NCI-H2081 (cell line): ENCODE measurements at regions not wholly inside any gene's neighbourhood (a gene's known extent, or its start where the extent isn't known, plus 50 kb on each side); places are given as distances from the start of the nearest gene placed in this dataset.
A peak's percentile ranks its signal among the peaks of the same experiment; 100 is the strongest.

Source experiments
- DNase-seq, 2 experiments: peaks; one replicate each; lab custom pipeline; 2025; lab: John Stamatoyannopoulos, UW

DNA sequence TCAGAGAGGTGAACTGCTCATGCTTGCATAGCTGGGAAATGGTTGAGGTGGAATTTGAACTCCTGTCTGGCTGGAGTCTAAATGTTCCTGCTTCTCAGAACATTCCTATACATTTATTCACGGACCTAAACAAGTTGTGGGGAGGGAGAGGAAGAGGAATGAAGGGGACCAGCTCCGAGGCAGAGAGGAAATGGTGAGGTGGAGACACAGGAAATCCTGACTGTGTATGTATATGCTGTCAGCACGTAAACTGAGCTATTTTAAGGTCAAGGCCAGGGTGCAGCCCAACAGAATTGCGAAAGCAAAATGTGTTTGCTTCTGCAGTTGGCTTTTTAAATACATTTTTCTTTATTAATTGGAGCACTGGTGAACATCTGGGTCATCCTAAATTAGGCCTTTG is 74.1 kb upstream of the POMGNT2 start:
- no peak for DNase-seq

GRCh38 chr3:43178891-43179366 is 73.0 kb upstream of the POMGNT2 start:
- no peak for DNase-seq

- DNase-seq = no peak
These were observed 71.2 kb upstream of the POMGNT2 start for GRCh38 chr3:43177085-43177484.

DNA sequence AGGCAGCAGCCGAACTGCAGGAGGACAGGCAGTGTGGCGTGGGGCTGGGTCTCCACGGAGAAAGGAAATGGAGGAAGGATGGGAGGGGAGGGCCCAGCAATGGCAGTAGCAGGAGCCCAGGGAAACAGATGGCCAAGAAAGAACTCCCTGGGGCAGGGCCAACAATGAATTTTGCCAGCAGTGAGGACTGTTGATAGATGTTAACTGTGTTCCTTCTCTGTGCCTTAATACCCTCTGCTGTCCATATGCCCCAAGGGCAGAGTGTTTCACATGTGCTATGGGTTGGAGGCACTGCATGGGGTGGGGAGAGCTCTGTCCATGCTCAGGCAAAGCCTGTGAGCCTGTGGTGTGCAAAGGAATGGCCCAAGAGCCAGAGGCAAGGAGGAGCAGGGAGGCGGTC is 70.8 kb upstream of the POMGNT2 start:
- DNase-seq = no peak

DNA sequence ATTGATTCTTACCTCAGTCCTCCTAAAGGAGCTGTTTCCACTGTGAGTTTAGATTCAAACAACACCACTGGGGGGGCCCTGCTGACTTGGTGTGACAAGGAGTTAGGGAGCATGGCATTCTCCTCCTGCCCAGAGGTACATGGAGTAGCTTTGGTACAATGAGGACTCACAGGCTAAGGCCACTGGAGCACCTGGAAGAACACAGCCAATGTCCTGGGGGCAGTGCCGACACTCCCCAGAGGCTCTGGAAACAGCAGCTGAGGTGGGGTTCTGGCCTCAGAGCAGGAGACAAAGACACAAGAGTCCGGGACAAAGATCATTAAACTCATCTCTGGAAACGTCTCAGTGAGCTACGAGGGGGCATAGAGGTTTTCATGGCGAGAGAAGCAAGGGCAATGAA is 69.7 kb upstream of the POMGNT2 start:
- no peak for DNase-seq

DNA sequence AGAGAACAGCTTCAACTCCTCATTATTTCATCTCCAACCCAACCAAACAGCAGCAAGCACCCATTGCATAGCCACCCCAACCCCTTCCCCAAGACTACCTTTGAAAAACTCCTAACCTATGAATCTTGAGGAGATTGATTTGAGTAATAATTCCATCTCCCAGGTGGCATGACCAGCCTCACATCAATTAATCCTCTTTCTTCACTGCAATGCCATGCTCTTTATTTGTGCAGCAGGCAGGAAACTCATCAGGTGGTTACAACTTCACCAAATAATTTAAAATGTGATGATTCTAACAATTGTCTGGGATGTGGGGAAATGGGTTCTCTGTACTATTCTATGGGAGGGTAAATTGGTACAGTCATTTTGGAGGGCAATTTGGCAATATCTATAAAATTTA is 68.1 kb upstream of the POMGNT2 start:
- no peak for DNase-seq

- DNase-seq = no peak
These were observed 65.9 kb upstream of the POMGNT2 start for GRCh38 chr3:43171748-43172147.

DNA sequence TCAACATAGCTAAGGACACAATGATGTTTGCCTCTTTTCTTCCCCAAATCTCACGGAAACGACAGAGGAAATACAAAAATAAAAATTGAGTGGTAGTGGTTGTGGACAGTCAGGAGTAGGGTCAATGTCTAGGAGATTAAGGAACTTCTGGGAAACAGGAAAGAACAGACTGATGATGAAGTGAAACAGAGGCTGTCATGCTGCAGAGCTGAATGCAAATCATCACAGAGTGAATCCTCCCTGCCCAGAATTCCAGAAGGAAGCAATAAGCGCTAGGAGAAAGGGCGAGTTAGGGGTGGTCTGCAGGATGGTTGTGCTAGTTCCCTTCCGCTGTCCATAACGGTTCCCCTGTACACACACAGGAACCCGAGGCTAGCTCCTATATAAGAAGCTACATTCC is 64.7 kb upstream of the POMGNT2 start:
- no peak for DNase-seq

DNA sequence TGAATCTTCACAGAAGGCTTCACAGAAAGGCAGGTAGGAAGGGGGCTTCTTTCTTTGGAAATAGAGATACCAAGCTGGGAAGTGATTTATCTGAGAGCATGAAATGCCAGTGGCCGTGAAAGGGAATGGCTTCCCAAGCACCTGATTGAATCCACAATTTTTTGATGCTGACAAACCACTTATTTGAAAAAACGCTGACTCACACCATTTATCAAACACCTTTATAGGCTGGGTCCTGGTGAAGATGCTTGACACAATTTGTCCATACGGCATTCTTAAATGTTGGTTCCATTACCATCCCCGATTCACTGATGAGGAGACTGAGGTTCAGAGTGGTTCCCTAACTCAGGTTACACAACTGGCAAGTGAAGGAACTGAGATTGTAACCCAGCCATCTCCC is 64.1 kb upstream of the POMGNT2 start:
- DNase-seq = no peak

- no peak for DNase-seq
These were observed 60.5 kb upstream of the POMGNT2 start for GRCh38 chr3:43166406-43166805.

DNA sequence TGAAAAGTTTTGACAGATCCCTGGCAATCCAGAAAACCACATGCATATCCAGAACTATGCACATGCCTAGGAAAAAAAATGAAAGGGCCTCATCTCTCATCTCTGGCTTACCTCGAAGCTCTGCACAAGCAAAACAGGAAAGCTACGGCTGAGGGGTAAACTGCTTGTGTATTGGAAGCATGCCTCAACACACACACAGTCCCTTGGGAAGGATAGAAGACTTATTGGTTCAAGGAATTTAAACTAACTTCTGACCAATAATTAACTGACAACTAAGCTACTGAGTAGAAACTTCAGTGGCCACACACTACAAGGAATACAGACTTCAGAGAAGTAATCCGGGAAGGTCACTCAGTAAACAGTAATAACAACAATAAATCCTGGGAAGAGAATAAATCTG is 59.9 kb upstream of the POMGNT2 start:
- DNase-seq = no peak

- no peak for DNase-seq
These were observed 58.1 kb upstream of the POMGNT2 start for GRCh38 chr3:43163895-43164493.

DNA sequence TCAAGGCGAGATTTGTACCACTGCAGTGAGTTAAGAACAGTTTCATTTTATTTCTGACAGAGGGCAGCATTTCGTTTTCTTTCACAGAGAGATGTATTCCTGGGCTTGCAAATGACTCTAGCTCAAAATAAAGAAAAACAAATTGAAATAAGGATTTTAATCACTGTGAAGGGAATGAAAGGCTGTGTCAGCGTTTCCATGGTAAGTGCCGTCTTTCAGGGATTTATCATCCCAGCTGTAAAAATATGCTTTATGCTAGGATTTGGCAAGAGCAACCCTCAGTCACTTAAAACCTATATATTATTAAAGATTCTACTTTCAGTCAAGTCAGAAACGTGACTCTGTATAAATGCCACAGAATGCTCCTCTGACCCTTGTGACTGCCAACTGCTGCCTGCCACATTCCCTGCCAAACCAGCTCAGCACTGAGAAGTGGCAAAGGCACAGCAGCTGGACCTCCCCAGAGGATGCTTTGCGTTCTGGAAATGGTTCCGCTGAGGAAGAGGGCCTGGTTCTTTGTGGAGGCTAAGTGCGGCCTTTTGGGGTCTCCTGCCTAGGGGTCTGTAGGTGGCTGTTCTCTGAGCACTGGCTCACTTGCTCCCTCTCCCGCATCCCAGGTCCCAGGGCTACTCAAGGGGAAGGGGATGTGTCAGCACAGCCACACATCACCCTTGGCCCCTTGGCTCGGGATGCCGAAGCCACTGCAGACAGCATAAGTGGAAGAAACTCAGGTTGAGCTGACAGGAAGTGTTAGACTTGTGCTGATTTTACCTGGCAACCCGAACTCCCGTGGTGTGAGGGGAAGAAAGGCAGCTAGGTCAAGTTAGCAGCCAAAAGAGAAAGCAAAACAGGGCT is 56.6 kb upstream of the POMGNT2 start:
- peak in 1 of 2 experiments; percentile 2 for DNase-seq

GRCh38 chr3:43161684-43162229 is 55.9 kb upstream of the POMGNT2 start:
- DNase-seq = no peak

DNA sequence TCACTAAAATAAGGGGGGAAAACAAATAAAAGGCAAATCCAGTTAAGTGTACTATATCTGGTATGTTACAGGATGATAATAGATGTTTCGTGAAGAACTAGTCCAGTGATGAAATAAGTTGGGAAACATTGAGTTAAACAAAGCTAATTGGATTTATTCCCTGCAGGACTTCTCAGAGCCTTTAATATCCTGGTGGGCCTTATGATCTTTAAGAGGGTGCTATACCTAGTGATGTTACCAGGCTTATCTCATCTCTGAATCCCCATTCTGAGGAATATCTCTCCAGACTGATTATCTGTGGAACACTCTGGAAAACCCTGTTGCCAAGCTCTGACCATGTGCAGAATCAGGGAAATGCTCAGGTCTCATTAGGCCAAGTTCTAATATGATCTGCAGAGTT is 54.8 kb upstream of the POMGNT2 start:
- no peak for DNase-seq

DNA sequence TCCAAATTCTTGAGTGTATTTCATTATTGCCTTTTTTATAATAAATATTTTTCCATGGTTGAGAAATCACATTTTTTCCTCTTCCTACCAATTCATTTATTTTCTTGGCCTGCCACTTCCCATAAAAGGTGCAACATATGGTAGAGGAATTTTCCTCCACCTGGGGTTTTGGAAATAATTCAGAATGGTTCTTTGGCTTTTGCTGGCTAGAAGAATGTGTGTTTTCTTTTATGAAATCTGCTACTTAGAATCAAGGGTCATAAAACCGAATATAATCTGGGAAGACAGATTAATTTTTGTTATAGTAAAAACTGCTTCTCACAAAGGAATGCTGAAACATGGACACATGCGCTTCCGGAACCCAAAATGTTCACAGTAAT is 54.0 kb upstream of the POMGNT2 start:
- DNase-seq = no peak

DNA sequence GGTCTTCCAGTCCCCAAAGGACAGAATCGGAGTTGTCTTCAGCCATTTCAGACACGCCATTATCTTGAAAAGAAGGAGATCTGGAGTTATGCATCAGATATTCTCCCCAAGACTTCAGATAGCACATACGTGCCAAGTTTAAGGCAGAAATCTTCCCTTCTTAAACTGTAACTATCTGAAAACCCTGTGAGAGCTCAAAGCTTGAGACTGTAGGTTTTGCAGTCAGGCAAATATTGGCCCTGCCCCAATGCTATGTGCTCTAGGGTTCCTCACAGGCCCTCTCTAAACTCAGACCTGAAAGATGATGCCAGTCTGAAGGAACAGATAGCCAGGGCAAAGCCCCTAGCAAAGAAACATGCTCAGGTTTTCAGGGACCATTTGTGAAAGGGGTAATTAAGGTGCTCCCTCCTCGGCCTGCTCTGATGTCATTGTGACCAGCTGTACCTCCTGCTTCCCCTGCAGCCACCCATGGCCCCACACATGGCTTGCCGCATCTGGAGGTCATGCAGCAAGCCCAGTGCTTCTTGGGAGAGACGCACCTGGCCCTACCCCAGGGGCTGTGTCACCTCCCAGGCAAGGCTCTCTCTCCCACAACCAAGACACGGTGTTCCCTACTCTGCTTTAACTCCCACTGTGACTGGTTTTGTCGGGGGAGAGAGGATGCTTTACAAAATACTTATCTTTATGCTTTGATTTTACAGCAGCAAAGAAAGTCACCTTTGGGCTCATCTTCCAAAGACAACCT is 53.4 kb upstream of the POMGNT2 start:
- DNase-seq = no peak

DNA sequence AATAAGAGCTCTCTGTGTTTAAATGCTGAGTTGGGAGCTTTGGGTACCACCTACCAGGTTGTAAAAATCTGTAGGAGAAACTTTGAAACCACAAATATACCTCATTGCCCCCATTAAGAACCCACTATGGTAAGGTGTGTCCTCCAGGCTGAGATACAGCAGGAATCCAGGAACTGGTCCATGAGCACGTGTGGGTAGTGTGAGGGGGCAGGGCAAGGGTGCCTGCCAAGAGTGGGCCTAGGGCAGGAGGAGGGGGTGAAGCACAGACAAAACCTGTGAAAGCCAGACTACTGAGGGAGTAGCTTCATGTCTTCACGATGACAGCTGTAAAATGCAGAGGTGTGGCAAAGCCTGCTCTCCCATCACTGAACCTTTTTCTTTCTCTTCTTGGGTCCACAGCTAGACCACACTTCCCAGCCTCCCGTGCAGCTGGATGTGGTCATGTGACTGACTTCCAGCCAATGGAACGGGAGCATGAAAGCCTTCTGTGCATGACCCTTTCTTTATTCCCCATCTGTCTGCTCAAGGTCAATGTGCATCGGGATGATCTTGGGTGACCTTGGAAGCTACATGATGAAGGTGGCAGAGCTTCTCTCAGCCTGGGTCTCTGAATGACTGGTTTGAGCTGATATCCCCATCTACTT is 51.1 kb upstream of the POMGNT2 start:
- DNase-seq = no peak

DNA sequence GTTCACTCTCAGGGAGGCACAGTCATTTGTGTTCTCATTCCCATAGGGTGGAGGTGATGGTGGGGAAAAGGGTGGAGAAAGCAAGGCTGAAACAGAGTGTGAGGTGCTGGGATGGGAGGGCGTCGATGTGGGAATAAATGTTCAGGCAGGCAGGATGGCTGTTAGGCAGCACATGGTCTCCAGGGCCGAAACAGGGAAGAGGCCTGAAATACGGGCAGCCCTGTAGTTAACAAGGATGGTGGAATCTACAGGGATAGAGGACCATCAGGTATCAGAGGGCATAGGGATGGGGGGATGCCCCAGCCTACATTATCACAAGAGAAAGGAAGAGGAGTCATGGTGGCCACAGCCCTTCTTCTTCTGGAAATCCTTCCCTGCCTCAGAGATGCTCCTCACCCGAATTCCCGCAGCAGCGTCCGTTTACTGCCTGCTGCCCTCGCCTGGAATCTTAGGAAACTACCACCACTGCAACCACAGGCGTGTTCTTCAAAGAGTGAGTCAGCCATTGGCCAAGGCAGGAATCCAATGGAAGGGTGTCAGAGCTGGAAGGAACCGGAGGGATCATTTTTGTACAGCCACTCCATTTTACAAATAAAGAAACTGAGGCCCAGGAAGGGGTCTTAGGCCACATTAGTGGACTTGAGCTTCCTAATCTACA is 49.7 kb upstream of the POMGNT2 start:
- no peak for DNase-seq
